HG03064 (cell line): ENCODE measurements at regions not wholly inside any gene's neighbourhood (a gene's known extent, or its start where the extent isn't known, plus 50 kb on each side); places are given as distances from the start of the nearest gene placed in this dataset.

Experiments used
- ATAC-seq: cut with Tn5 transposase; IDR thresholded peaks from one replicate; pipeline ENCODE4 v1.9.1; 2021; ENCODE audit warnings: low read depth; ENCODE audit not compliant: unreplicated experiment

- ATAC-seq, result no peak
These were observed 240.6 kb downstream of the PTBP2 start for GRCh38 chr1:96962216-96962615.

- ATAC-seq, result no peak
These were observed 241.2 kb downstream of the PTBP2 start for GRCh38 chr1:96962751-96963211.

- no peak for ATAC-seq
These were observed 243.2 kb downstream of the PTBP2 start for GRCh38 chr1:96964761-96965160.

- peak; percentile 90 for ATAC-seq
These were observed 245.1 kb downstream of the PTBP2 start for GRCh38 chr1:96966536-96967138.

- ATAC-seq, result no peak
These were observed 245.7 kb downstream of the PTBP2 start for GRCh38 chr1:96967311-96967710.

GRCh38 chr1:96968541-96968940, 247.0 kb downstream of the PTBP2 start:
- ATAC-seq, result no peak

- no peak for ATAC-seq
These were observed 247.4 kb downstream of the PTBP2 start for GRCh38 chr1:96968983-96969382.

GRCh38 chr1:96969656-96970163, 248.1 kb downstream of the PTBP2 start:
- no peak for ATAC-seq

GRCh38 chr1:96971439-96971838, 249.9 kb downstream of the PTBP2 start:
- no peak for ATAC-seq

GRCh38 chr1:96971849-96972602, 250.4 kb downstream of the PTBP2 start:
- no peak for ATAC-seq

GRCh38 chr1:96973605-96974004, 252.0 kb downstream of the PTBP2 start:
- no peak for ATAC-seq

GRCh38 chr1:96978444-96978843, 256.9 kb downstream of the PTBP2 start:
- no peak for ATAC-seq

GRCh38 chr1:96978901-96979300, 257.3 kb downstream of the PTBP2 start:
- no peak for ATAC-seq

GRCh38 chr1:96979304-96980268, 258.0 kb downstream of the PTBP2 start:
- ATAC-seq, result no peak

GRCh38 chr1:96980448-96980847, 258.9 kb downstream of the PTBP2 start:
- ATAC-seq, result no peak

GRCh38 chr1:96981181-96981580, 259.6 kb downstream of the PTBP2 start:
- no peak for ATAC-seq

- no peak for ATAC-seq
These were observed 260.5 kb downstream of the PTBP2 start for GRCh38 chr1:96982118-96982517.

- ATAC-seq, result no peak
These were observed 262.3 kb downstream of the PTBP2 start for GRCh38 chr1:96983866-96984265.

- no peak for ATAC-seq
These were observed 265.7 kb downstream of the PTBP2 start for GRCh38 chr1:96987186-96987703.

- ATAC-seq, result no peak
These were observed 267.7 kb downstream of the PTBP2 start for GRCh38 chr1:96989302-96989701.

GRCh38 chr1:96990136-96990535, 268.6 kb downstream of the PTBP2 start:
- no peak for ATAC-seq
